Inflammatory macrophage treated with lipopolysaccharide for 1 hour (primary cell): ENCODE measurements at regions not wholly inside any gene's neighbourhood (a gene's known extent, or its start where the extent isn't known, plus 50 kb on each side); places are given as distances from the start of the nearest gene placed in this dataset.

Experiments
- DNase-seq, 2 donors: peaks; one replicate each; pipeline ENCODE4 v3.0.0-alpha.2; 2020 to 2022

GRCh38 chr5:175282611-175283225 lies 161.3 kb downstream of the DRD1 start:
- DNase-seq = no peak

- DNase-seq = no peak
Observed at GRCh38 chr5:175281714-175282113, 162.3 kb downstream of the DRD1 start.

GRCh38 chr5:175281257-175281656 lies 162.7 kb downstream of the DRD1 start:
- no peak for DNase-seq

- DNase-seq = no peak
Observed at GRCh38 chr5:175279506-175279905, 164.5 kb downstream of the DRD1 start.

GRCh38 chr5:175275748-175276147 lies 168.2 kb downstream of the DRD1 start:
- DNase-seq = no peak

- no peak for DNase-seq
Observed at GRCh38 chr5:175275097-175275496, 168.9 kb downstream of the DRD1 start.

- no peak for DNase-seq
Observed at GRCh38 chr5:175274171-175274570, 169.8 kb downstream of the DRD1 start.

GRCh38 chr5:175264406-175264805 lies 179.6 kb downstream of the DRD1 start:
- no peak for DNase-seq

GRCh38 chr5:175263776-175264175 lies 180.2 kb downstream of the DRD1 start:
- no peak for DNase-seq

- DNase-seq = no peak
Observed at GRCh38 chr5:175261526-175261925, 182.5 kb downstream of the DRD1 start.

GRCh38 chr5:175261037-175261436 lies 182.9 kb downstream of the DRD1 start:
- no peak for DNase-seq

- DNase-seq = no peak
Observed at GRCh38 chr5:175257847-175258194, 186.2 kb downstream of the DRD1 start.

GRCh38 chr5:175257128-175257846 lies 186.7 kb downstream of the DRD1 start:
- DNase-seq = no peak

- no peak for DNase-seq
Observed at GRCh38 chr5:175254155-175254554, 189.8 kb downstream of the DRD1 start.

GRCh38 chr5:175253597-175253996 lies 190.4 kb downstream of the DRD1 start:
- DNase-seq = no peak

- no peak for DNase-seq
Observed at GRCh38 chr5:175252234-175252805, 191.7 kb downstream of the DRD1 start.

- no peak for DNase-seq
Observed at GRCh38 chr5:175250426-175250825, 193.6 kb downstream of the DRD1 start.

GRCh38 chr5:175248416-175248905 lies 195.5 kb downstream of the DRD1 start:
- DNase-seq = no peak

- DNase-seq = no peak
Observed at GRCh38 chr5:175246889-175247520, 197.0 kb downstream of the DRD1 start.

GRCh38 chr5:175246242-175246888 lies 197.6 kb downstream of the DRD1 start:
- no peak for DNase-seq

GRCh38 chr5:175243441-175243840 lies 200.5 kb downstream of the DRD1 start:
- no peak for DNase-seq

GRCh38 chr5:175242207-175242606 lies 201.8 kb downstream of the DRD1 start:
- no peak for DNase-seq

- DNase-seq = no peak
Observed at GRCh38 chr5:175238326-175238725, 205.7 kb downstream of the DRD1 start.
